22Rv1 (cell line): ENCODE measurements at regions not wholly inside any gene's neighbourhood (a gene's known extent, or its start where the extent isn't known, plus 50 kb on each side); places are given as distances from the start of the nearest gene placed in this dataset.

ENCODE experiments used
- H3K27ac ChIP-seq: fragments of 450-650 bp; 2 replicates; pipeline ENCODE4 v1.5.1; 2017
- ZFX ChIP-seq: fragments of 450-650 bp; IDR thresholded peaks from 2 replicates; pipeline ENCODE4 v1.6.1; 2017; ENCODE audit warnings: antibody characterized with exemption, borderline replicate concordance
- TF ChIP-seq, protein P1 (sequence below): fragments of 450-650 bp; IDR thresholded peaks from 2 replicates; pipeline ENCODE4 v1.5.1; 2017; ENCODE audit warnings: mild to moderate bottlenecking

DNA sequence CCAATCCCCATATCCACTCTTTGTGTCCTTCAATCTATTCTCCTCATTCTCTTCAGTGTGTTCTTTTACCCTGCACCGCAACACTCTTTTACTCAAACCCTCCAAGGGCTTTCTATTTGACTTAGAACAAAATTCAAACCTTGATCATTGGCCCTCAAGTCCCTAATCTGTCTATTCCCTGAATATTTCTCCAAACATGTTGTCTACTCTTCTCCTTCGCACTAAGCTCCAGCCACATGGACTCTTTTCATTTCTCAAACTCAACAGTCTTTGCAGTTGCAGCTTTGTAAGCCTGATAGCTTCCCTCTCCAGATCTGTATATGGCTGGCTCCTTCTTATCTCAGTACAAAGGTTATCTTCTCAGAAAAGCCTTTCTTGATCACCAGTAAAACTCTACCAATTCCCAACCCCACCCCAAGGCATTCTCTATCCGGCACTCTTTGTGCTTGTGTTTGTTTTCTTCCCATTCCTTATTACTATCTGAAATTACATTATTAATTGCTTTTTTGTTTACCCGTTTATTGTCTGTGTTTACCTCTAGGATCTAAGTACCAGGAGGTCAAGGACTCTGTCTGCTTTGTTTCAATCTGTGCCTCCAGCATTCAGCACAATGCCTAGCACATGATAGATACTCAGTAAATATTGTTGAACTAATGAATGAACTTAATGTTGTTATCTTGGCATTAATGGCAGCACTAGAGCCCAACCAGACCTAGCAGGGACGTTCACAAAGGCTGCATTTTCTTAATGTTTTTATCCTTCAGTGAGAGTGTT is 147.4 kb downstream of the BBOX1 start:
- no peak overlapping the region for H3K27ac ChIP-seq
- TF ChIP-seq, protein P1, sequence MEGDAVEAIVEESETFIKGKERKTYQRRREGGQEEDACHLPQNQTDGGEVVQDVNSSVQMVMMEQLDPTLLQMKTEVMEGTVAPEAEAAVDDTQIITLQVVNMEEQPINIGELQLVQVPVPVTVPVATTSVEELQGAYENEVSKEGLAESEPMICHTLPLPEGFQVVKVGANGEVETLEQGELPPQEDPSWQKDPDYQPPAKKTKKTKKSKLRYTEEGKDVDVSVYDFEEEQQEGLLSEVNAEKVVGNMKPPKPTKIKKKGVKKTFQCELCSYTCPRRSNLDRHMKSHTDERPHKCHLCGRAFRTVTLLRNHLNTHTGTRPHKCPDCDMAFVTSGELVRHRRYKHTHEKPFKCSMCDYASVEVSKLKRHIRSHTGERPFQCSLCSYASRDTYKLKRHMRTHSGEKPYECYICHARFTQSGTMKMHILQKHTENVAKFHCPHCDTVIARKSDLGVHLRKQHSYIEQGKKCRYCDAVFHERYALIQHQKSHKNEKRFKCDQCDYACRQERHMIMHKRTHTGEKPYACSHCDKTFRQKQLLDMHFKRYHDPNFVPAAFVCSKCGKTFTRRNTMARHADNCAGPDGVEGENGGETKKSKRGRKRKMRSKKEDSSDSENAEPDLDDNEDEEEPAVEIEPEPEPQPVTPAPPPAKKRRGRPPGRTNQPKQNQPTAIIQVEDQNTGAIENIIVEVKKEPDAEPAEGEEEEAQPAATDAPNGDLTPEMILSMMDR = no peak
- TF ChIP-seq ZFX = no peak

DNA sequence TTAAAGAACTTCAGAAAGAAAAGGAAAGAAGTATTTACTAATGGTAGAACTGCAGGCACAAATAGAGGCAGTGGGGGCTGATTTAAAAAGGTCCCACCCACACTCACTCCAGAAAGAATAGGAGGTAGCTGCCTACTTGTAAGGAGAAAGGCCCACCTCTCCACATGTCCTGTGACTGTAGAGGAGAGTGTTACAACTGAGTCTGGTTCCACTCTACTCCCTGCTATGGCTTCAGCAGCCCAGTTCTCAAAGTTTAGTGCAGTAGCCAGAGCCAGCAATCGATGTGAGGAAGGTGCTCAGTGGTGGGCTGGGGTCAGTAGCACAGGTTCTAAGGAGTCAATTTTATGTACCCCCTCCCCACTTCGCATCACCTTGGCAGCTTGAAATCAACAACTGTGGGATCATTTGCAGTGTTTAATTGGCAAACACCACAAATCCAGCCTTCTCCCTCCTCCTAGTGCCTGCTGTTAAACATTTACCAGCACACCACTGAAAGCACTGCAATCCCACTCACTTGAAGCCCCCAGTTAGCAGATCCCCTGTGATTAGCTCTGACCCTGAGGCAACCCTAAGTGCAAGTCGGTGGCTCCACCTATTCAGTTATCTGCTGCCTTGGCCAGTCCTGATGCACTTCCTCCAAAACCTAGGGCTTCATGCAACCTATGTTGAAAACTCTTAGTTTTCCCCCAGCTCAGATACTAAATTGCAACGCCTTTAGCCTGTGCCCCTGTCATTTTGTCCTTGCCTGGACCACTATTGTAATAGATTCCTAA is 146.6 kb downstream of the BBOX1 start:
- H3K27ac ChIP-seq = no peak overlapping the region
- no peak for TF ChIP-seq ZFX
- TF ChIP-seq, protein P1 = no peak

DNA sequence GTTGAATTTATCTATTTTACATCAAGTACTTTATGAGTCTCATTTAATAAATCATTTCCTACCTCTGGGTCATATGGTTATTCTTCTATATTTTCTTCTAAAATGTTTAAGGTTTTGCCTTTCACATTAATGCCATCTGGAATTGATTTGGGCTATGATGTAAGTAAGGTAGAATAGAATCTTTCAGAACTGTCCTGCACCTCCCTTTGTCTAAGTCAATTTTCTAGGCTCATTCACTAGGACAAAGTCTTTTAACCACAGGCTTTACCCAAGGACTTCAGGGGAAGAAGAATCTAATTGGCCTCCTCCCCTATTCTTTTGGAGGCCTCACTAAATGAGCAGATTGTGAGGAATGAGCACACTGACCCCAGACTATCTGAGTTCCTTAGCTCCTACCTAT is 146.0 kb downstream of the BBOX1 start:
- TF ChIP-seq, protein P1 = no peak
- no peak for TF ChIP-seq ZFX
- H3K27ac ChIP-seq = no peak overlapping the region

DNA sequence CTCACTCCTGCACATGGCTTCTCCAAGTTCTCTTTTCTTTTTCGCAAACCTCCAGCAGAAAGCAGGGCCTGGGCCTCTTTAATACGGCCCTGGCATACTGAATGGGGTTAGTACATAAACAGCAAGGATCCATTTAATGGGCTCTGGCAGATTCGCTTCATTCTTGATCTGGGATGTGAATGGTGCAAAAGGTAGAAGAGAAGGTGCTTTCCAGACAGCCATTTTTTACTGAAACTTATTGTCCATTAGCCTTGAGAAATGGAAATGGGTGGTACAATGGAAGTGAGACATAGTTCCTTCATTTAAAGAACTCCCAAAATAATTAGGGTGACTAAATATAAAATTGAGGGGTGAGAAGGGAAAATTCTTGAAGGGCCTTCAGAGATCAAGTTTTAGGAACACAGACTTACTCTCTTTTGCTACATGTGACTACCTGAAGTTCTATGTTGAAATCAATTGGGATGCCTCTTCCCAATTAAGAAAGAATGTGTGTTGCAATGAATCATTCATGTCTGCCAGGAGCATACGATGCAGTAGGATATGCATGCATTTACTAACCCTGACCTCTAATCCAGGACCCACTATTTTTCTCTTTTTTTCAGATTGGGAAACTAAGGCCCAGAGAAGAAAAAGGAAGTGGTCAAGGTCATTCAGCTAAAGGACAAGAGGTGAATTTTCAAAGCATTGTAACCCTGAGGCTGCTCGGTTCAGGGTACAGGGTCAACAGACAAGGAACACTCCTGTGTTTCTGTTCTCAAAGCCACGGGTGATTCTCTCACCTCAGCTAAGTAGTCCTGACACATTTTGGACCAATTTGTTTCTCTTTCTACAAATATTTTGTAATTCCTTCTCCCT is 144.1 kb downstream of the BBOX1 start:
- no peak overlapping the region for H3K27ac ChIP-seq

DNA sequence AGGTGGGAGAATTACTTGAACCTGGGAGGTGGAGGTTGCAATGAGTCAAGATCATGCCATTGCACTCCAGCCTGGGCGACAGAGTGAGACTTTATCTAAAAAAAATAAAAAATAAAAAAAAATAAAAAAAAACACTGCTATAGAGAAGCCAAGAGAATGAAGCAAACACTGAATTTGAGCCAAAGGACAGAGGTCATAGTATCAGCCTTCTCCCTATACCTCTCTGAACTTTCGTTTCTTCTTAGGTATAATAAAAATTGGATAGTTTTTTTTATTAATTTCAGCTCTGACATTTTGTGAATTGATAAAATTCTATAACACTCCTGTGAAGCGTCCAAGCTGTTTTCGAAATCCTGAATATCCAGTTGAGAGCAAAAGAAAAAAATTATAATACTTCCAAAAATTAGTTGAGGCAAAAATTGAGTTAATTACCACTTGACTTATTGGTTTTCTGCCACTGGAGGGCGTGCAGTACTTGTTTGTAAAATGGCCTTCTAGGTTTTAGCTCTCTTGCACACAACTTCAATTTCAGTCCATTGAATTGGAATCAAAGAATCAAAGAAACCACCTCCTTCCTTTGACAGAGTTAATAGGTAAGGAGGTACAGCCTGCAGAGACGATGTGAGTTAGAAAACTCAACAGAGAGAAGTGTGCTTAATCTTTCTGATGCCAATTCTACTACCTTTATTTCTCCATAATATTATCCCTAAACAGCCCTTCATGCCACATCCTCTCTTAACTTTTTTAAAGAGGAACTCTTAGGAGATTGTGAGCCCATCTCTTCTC is 143.2 kb downstream of the BBOX1 start:
- H3K27ac ChIP-seq = no peak overlapping the region
- TF ChIP-seq, protein P1 = peak; percentile 84
- no peak for TF ChIP-seq ZFX

More for the DNA sequence above, 144.1 kb downstream of the BBOX1 start:
- TF ChIP-seq ZFX = no peak
- TF ChIP-seq, protein P1 = no peak

DNA sequence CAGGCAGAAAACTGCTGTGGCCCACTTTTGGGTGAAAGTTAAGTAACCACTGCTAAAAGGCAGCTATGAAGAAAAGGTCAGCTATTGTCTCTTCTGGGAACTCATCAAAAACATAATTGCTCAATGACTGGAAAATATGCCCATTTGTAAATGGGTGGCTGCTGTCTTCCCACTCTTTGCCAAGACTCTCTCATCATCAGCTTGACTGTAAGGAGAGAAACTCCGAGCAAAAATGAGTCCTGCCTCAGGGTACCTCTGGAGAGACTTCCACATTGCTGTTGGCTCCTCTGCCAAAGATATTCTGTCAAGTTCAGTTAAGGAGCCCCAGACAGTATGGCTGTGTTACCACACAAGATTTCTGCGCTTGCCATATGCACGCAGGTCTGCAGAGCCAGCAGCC is 138.7 kb downstream of the BBOX1 start:
- no peak overlapping the region for H3K27ac ChIP-seq
- TF ChIP-seq, protein P1 = no peak
- no peak for TF ChIP-seq ZFX
